H1 (cell line): ENCODE measurements at regions not wholly inside any gene's neighbourhood (a gene's known extent, or its start where the extent isn't known, plus 50 kb on each side); places are given as distances from the start of the nearest gene placed in this dataset.

Source experiments
- CTCF ChIA-PET: fragments of 300-600 bp; sonication (Branson Sonifier 250); formaldehyde crosslinking; loops from one replicate; lab custom pipeline; 2021; ENCODE audit not compliant: partially characterized antibody; lab: Charles Lee
- POLR2A ChIA-PET: fragments of 300-600 bp; sonication (Branson Sonifier 250); formaldehyde crosslinking; loops from one replicate; lab custom pipeline; 2021; ENCODE audit warnings: inconsistent platforms; ENCODE audit not compliant: partially characterized antibody; lab: Charles Lee
- DNase-seq, 2 experiments: peaks; one replicate each; pipeline versions ENCODE4 v3.0.0 to v3.0.0-alpha.2; 2010 to 2022; ENCODE audit warnings: low spot score in 2 of 2, low read depth in 1 of 2, mixed read lengths in 1 of 2
- FAIRE-seq: peaks from 2 replicates; lab custom pipeline; 2011; peaks lifted over from hg19 to GRCh38; lab: Jason Lieb, UNC
- H2AFZ ChIP-seq: 2 replicates; pipeline ENCODE4 v1.8.1; 2012; ENCODE audit warnings: low read length, inconsistent platforms
- H2AK5ac ChIP-seq: 2 replicates; pipeline ENCODE4 v1.6.1; 2013; ENCODE audit warnings: low read depth, low read length
- H2BK120ac ChIP-seq: replicated peaks from 2 replicates; pipeline ENCODE3; 2013; ENCODE audit warnings: low read depth, low read length, inconsistent platforms
- H2BK12ac ChIP-seq: 2 replicates; pipeline ENCODE4 v1.6.1; 2013; ENCODE audit warnings: low read depth, low read length
- H2BK15ac ChIP-seq: 2 replicates; pipeline ENCODE4 v1.6.1; 2013; ENCODE audit warnings: low read length
- H2BK20ac ChIP-seq: 2 replicates; pipeline ENCODE4 v1.6.1; 2013; ENCODE audit warnings: low read length
- H2BK5ac ChIP-seq: 2 replicates; pipeline ENCODE4 v1.6.1; 2013; ENCODE audit warnings: low read depth, low read length
- H3K14ac ChIP-seq: 2 replicates; pipeline ENCODE4 v1.6.1; 2013; ENCODE audit warnings: inconsistent platforms; ENCODE audit not compliant: insufficient read length
- H3K18ac ChIP-seq: 2 replicates; pipeline ENCODE4 v1.6.1; 2013; ENCODE audit warnings: low read length; ENCODE audit errors: extremely low read depth
- H3K23ac ChIP-seq: 2 replicates; pipeline ENCODE4 v1.6.1; 2013; ENCODE audit warnings: inconsistent platforms; ENCODE audit not compliant: insufficient read length
- H3K23me2 ChIP-seq: 2 replicates; pipeline ENCODE4 v1.6.1; 2013; ENCODE audit warnings: low read depth, low read length
- H3K27ac ChIP-seq: 2 replicates; pipeline ENCODE4 v1.6.1; 2011; ENCODE audit warnings: low read depth, low read length, inconsistent platforms
- H3K27me3 ChIP-seq, 4 experiments: replicated peaks in 1 of 4; 1 replicate in 1 of 4; 2 replicates in 3 of 4; pipeline versions ENCODE4 v1.6.1 to v1.8.1; 2011 to 2013; ENCODE audit warnings: low read length in 3 of 4, mild to moderate bottlenecking in 3 of 4, inconsistent platforms in 2 of 4, mixed read lengths in 2 of 4, moderate library complexity in 1 of 4; ENCODE audit not compliant: control insufficient read depth in 3 of 4, insufficient read depth in 3 of 4; ENCODE audit errors: extremely low read depth in 1 of 4
- H3K36me3 ChIP-seq, 4 experiments: 2 replicates each; pipeline versions ENCODE4 v1.6.1 to v1.8.1; 2011 to 2013; ENCODE audit warnings: mild to moderate bottlenecking in 4 of 4, low read length in 3 of 4, moderate library complexity in 2 of 4, control low read depth in 1 of 4, inconsistent platforms in 1 of 4; ENCODE audit not compliant: insufficient read depth in 4 of 4, control insufficient read depth in 2 of 4
- H3K4ac ChIP-seq: replicated peaks from 2 replicates; pipeline ENCODE3; 2013; ENCODE audit warnings: low read length, low read depth, mixed read lengths, inconsistent platforms; ENCODE audit not compliant: insufficient read length
- H3K4me1 ChIP-seq, 4 experiments: replicated peaks in 1 of 4; 1 replicate in 1 of 4; 2 replicates in 3 of 4; pipeline versions ENCODE4 v1.6.1 to v1.8.1; 2011 to 2013; ENCODE audit warnings: low read length in 3 of 4, inconsistent platforms in 2 of 4, mixed read lengths in 1 of 4; ENCODE audit not compliant: insufficient read depth in 4 of 4, control insufficient read depth in 3 of 4
- H3K4me2 ChIP-seq, 2 experiments: 2 replicates each; pipeline versions ENCODE4 v1.6.1 to v1.8.1; 2011 to 2013; ENCODE audit warnings: low read depth in 2 of 2, low read length in 2 of 2, control low read depth in 1 of 2, inconsistent platforms in 1 of 2, mild to moderate bottlenecking in 1 of 2; ENCODE audit not compliant: insufficient read depth in 1 of 2
- H3K4me3 ChIP-seq, 4 experiments: fragments of 200-600, 300-600 bp in 1 of 4; sonication (generic), shearing (Covaris generic), sonication (Bioruptor Twin) in 1 of 4; 2 replicates each; pipeline versions ENCODE4 v1.5.1 to v1.8.1; 2011 to 2016; ENCODE audit warnings: low read length in 4 of 4, low read depth in 3 of 4, control low read depth in 2 of 4, inconsistent platforms in 2 of 4, mild to moderate bottlenecking in 2 of 4, mixed read lengths in 1 of 4, moderate library complexity in 1 of 4; ENCODE audit not compliant: insufficient read depth in 2 of 4; ENCODE audit errors: extremely low read depth in 1 of 4
- H3K56ac ChIP-seq: replicated peaks from 2 replicates; pipeline ENCODE3; 2013; ENCODE audit warnings: low read depth, mild to moderate bottlenecking, mixed read lengths, low read length, inconsistent platforms; ENCODE audit not compliant: insufficient read length
- H3K79me1 ChIP-seq: 2 replicates; pipeline ENCODE4 v1.6.1; 2013; ENCODE audit warnings: low read depth, low read length, control low read depth
- H3K79me2 ChIP-seq, 2 experiments: 2 replicates each; pipeline versions ENCODE4 v1.6.1 to v1.8.1; 2012 to 2013; ENCODE audit warnings: low read length in 2 of 2, mild to moderate bottlenecking in 2 of 2, inconsistent platforms in 1 of 2; ENCODE audit not compliant: insufficient read depth in 2 of 2, control insufficient read depth in 1 of 2
- H3K9ac ChIP-seq, 4 experiments: replicated peaks in 1 of 4; 1 replicate in 1 of 4; 2 replicates in 3 of 4; pipeline versions ENCODE4 v1.6.1 to v1.8.1; 2011 to 2013; ENCODE audit warnings: low read depth in 3 of 4, low read length in 3 of 4, control low read depth in 2 of 4, mild to moderate bottlenecking in 2 of 4, moderate library complexity in 2 of 4, inconsistent platforms in 1 of 4; ENCODE audit errors: extremely low read depth in 1 of 4
- H3K9me3 ChIP-seq, 2 experiments: 2 replicates each; pipeline versions ENCODE4 v1.6.1 to v1.8.1; 2012 to 2013; ENCODE audit warnings: mild to moderate bottlenecking in 2 of 2, moderate library complexity in 2 of 2, control low read depth in 1 of 2, inconsistent platforms in 1 of 2, low read depth in 1 of 2, low read length in 1 of 2, mixed read lengths in 1 of 2; ENCODE audit not compliant: insufficient read depth in 2 of 2
- H4K20me1 ChIP-seq, 2 experiments: replicated peaks in 1 of 2; 2 replicates each; pipeline versions ENCODE3 to v1.8.1; 2011 to 2013; ENCODE audit warnings: inconsistent platforms in 2 of 2, low read length in 2 of 2, mild to moderate bottlenecking in 1 of 2; ENCODE audit not compliant: insufficient read depth in 2 of 2, control insufficient read depth in 1 of 2
- H4K5ac ChIP-seq: 2 replicates; pipeline ENCODE4 v1.6.1; 2013; ENCODE audit warnings: low read length, low read depth, mixed read lengths, inconsistent platforms; ENCODE audit not compliant: insufficient read length
- H4K8ac ChIP-seq: 2 replicates; pipeline ENCODE4 v1.8.0; 2013; ENCODE audit warnings: mild to moderate bottlenecking, moderate library complexity, low read length, inconsistent platforms; ENCODE audit not compliant: insufficient read depth; ENCODE audit errors: extremely low read depth
- H4K91ac ChIP-seq: replicated peaks from 2 replicates; pipeline ENCODE3; 2013; ENCODE audit warnings: low read length, mixed read lengths, inconsistent platforms; ENCODE audit not compliant: insufficient read length
- EP300 ChIP-seq, 2 experiments: IDR thresholded peaks; 1 replicate in 1 of 2; 2 replicates in 1 of 2; pipeline ENCODE4 v1.6.1; 2011 to 2012; ENCODE audit warnings: low read depth in 2 of 2, low read length in 2 of 2, mild to moderate bottlenecking in 2 of 2, borderline replicate concordance in 1 of 2, inconsistent platforms in 1 of 2, moderate library complexity in 1 of 2
- GABPA ChIP-seq: IDR thresholded peaks from 2 replicates; pipeline ENCODE4 v1.6.1; 2011; ENCODE audit warnings: mild to moderate bottlenecking, low read length, moderate library complexity, borderline replicate concordance; ENCODE audit not compliant: insufficient read depth
- TAF7 ChIP-seq: optimal IDR thresholded peaks from 2 replicates; pipeline ENCODE3; 2011; ENCODE audit warnings: low read depth, mild to moderate bottlenecking, inconsistent platforms, low read length, moderate library complexity, borderline replicate concordance
- WGBS, 2 experiments: shearing (Covaris generic) in 1 of 2; methylation state at CpG; one replicate each; pipeline versions ENCODE4 v1.1.6 to v1.1.7; 2013 to 2015; ENCODE audit warnings: low lambda C conversion rate in 2 of 2, mixed read lengths in 2 of 2, inconsistent platforms in 1 of 2, low coverage in 1 of 2, missing lambda C conversion rate in 1 of 2; ENCODE audit not compliant: insufficient replicate concordance in 2 of 2, insufficient coverage in 1 of 2, insufficient read length in 1 of 2; ENCODE audit errors: extremely low coverage in 1 of 2, missing lambda C conversion rate in 1 of 2; 5-methylcytosine and 5-hydroxymethylcytosine counted together

DNA sequence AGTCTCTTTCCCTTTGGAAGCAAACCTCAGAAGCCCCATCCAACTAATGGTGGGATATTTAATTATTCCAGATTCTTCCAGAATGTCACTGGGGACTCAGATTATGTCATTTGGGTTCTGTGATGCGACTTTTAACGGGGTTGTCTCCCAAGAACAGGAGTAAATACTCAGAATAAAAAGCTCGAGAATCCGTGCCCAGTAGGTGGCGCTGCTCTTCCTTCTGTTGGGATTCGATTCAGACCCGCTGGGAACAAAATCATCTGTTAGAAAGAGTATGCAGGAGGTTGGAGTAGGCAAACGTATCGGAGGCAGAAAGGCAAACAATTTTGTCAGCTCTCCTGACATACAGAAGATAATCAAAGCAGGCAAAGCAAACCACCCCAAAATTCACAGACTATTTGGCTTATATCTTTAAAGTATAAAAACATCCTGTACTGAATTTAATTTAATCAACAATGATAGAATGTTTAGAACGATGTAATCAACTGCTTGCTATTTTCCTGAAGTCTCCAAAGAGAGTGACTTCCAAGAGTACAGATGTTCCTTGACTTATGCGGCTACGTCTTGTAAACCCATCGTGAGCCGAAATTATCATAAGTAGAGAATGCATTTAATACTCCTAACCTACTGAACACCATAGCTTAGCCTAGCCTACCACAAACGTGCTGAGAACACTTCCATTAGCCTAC lies 169.8 kb upstream of the RAI14 start:
- Histone ChIP-seq H3K79me1 (no peaks in the 10 kb centered on the region), H2BK15ac (no peak overlapping the region), H3K23ac (no peak overlapping the region), H4K5ac (no peak overlapping the region), H3K79me2 (no peaks in the 10 kb centered on the region), H2BK12ac (no peak overlapping the region), H4K8ac (no peak overlapping the region), H3K36me3 (no peaks in the 10 kb centered on the region), H3K18ac (no peak overlapping the region), H3K9ac (no peak overlapping the region), H2AFZ (no peak overlapping the region), H3K27ac (no peak overlapping the region), H2BK20ac (no peak overlapping the region), H3K4ac (no peak overlapping the region), H3K14ac (no peak overlapping the region), H3K4me2 (no peak overlapping the region), H3K4me1 (peaks cover 6 to 26% (median 16%) of the 10 kb centered on the region in 4 experiments; a peak in 6 of 7 replicates), H3K9me3 (peaks cover 5 to 9% of the 10 kb centered on the region in 2 experiments; a peak in 3 of 4 replicates), H3K4me3 (no peak overlapping the region), H3K27me3 (no peaks in the 10 kb centered on the region), H3K56ac (no peak overlapping the region), H4K20me1 (no peaks in the 10 kb centered on the region), H2BK120ac (peak overlapping the region; percentile 78), H3K23me2 (no peaks in the 10 kb centered on the region), H4K91ac (peak overlapping the region; percentile 46), H2AK5ac (no peak overlapping the region), H2BK5ac (peak overlapping the region; percentile 19; the same call in 1 of the 2 replicates)
- peak in 1 of 2 experiments; percentile 90 for DNase-seq
- ChIA-PET POLR2A (interaction anchor here (0.7 to 3.4 kb wide), 6 partner anchors 11 to 444 kb away, joined by 3 to 22 read pairs (median 3); partner anchors contain the start of genes BRIX1, RAD1 and RAI14), CTCF (interaction anchor here (0.6 to 5.0 kb wide), 29 partner anchors 9 to 518 kb away, joined by 3 to 44 read pairs (median 5); no protein-coding TSS in a partner anchor)
- FAIRE-seq = peak; percentile 72
- WGBS, 2 experiments = 40% methylated on average over 15 of the region's 15 CpGs; no CpG with 5 or more reads in 1 of the 2 experiments
- no peak for TF ChIP-seq GABPA
- TF ChIP-seq EP300 (IDR thresholded peaks at IDR 0.05; ENCODE audit: borderline replicate concordance in 1 of 2, low read depth in 2 of 2, low read length in 2 of 2) = 0 out of 3 replicates have a peak, but pooled peaks of 1 of the 2 experiments have one; percentile 26
- peak; percentile 49 for TF ChIP-seq TAF7
